H1 (cell line): ENCODE measurements at regions not wholly inside any gene's neighbourhood (a gene's known extent, or its start where the extent isn't known, plus 50 kb on each side); places are given as distances from the start of the nearest gene placed in this dataset.

Experiments used
- CTCF ChIA-PET: fragments of 300-600 bp; sonication (Branson Sonifier 250); formaldehyde crosslinking; loops from one replicate; lab custom pipeline; 2021; ENCODE audit not compliant: partially characterized antibody; lab: Charles Lee
- POLR2A ChIA-PET: fragments of 300-600 bp; sonication (Branson Sonifier 250); formaldehyde crosslinking; loops from one replicate; lab custom pipeline; 2021; ENCODE audit warnings: inconsistent platforms; ENCODE audit not compliant: partially characterized antibody; lab: Charles Lee
- DNase-seq, 2 experiments: peaks; one replicate each; pipeline versions ENCODE4 v3.0.0 to v3.0.0-alpha.2; 2010 to 2022; ENCODE audit warnings: low spot score in 2 of 2, low read depth in 1 of 2, mixed read lengths in 1 of 2
- FAIRE-seq: peaks from 2 replicates; lab custom pipeline; 2011; peaks lifted over from hg19 to GRCh38; lab: Jason Lieb, UNC
- H2AFZ ChIP-seq: 2 replicates; pipeline ENCODE4 v1.8.1; 2012; ENCODE audit warnings: low read length, inconsistent platforms
- H2AK5ac ChIP-seq: 2 replicates; pipeline ENCODE4 v1.6.1; 2013; ENCODE audit warnings: low read depth, low read length
- H2BK120ac ChIP-seq: replicated peaks from 2 replicates; pipeline ENCODE3; 2013; ENCODE audit warnings: low read depth, low read length, inconsistent platforms
- H2BK12ac ChIP-seq: 2 replicates; pipeline ENCODE4 v1.6.1; 2013; ENCODE audit warnings: low read depth, low read length
- H2BK15ac ChIP-seq: 2 replicates; pipeline ENCODE4 v1.6.1; 2013; ENCODE audit warnings: low read length
- H2BK20ac ChIP-seq: 2 replicates; pipeline ENCODE4 v1.6.1; 2013; ENCODE audit warnings: low read length
- H2BK5ac ChIP-seq: 2 replicates; pipeline ENCODE4 v1.6.1; 2013; ENCODE audit warnings: low read depth, low read length
- H3K14ac ChIP-seq: 2 replicates; pipeline ENCODE4 v1.6.1; 2013; ENCODE audit warnings: inconsistent platforms; ENCODE audit not compliant: insufficient read length
- H3K18ac ChIP-seq: 2 replicates; pipeline ENCODE4 v1.6.1; 2013; ENCODE audit warnings: low read length; ENCODE audit errors: extremely low read depth
- H3K23ac ChIP-seq: 2 replicates; pipeline ENCODE4 v1.6.1; 2013; ENCODE audit warnings: inconsistent platforms; ENCODE audit not compliant: insufficient read length
- H3K23me2 ChIP-seq: 2 replicates; pipeline ENCODE4 v1.6.1; 2013; ENCODE audit warnings: low read depth, low read length
- H3K27ac ChIP-seq: 2 replicates; pipeline ENCODE4 v1.6.1; 2011; ENCODE audit warnings: low read depth, low read length, inconsistent platforms
- H3K27me3 ChIP-seq, 4 experiments: replicated peaks in 1 of 4; 1 replicate in 1 of 4; 2 replicates in 3 of 4; pipeline versions ENCODE4 v1.6.1 to v1.8.1; 2011 to 2013; ENCODE audit warnings: low read length in 3 of 4, mild to moderate bottlenecking in 3 of 4, inconsistent platforms in 2 of 4, mixed read lengths in 2 of 4, moderate library complexity in 1 of 4; ENCODE audit not compliant: control insufficient read depth in 3 of 4, insufficient read depth in 3 of 4; ENCODE audit errors: extremely low read depth in 1 of 4
- H3K36me3 ChIP-seq, 4 experiments: 2 replicates each; pipeline versions ENCODE4 v1.6.1 to v1.8.1; 2011 to 2013; ENCODE audit warnings: mild to moderate bottlenecking in 4 of 4, low read length in 3 of 4, moderate library complexity in 2 of 4, control low read depth in 1 of 4, inconsistent platforms in 1 of 4; ENCODE audit not compliant: insufficient read depth in 4 of 4, control insufficient read depth in 2 of 4
- H3K4ac ChIP-seq: replicated peaks from 2 replicates; pipeline ENCODE3; 2013; ENCODE audit warnings: low read length, low read depth, mixed read lengths, inconsistent platforms; ENCODE audit not compliant: insufficient read length
- H3K4me1 ChIP-seq, 4 experiments: replicated peaks in 1 of 4; 1 replicate in 1 of 4; 2 replicates in 3 of 4; pipeline versions ENCODE4 v1.6.1 to v1.8.1; 2011 to 2013; ENCODE audit warnings: low read length in 3 of 4, inconsistent platforms in 2 of 4, mixed read lengths in 1 of 4; ENCODE audit not compliant: insufficient read depth in 4 of 4, control insufficient read depth in 3 of 4
- H3K4me2 ChIP-seq, 2 experiments: 2 replicates each; pipeline versions ENCODE4 v1.6.1 to v1.8.1; 2011 to 2013; ENCODE audit warnings: low read depth in 2 of 2, low read length in 2 of 2, control low read depth in 1 of 2, inconsistent platforms in 1 of 2, mild to moderate bottlenecking in 1 of 2; ENCODE audit not compliant: insufficient read depth in 1 of 2
- H3K4me3 ChIP-seq, 4 experiments: fragments of 200-600, 300-600 bp in 1 of 4; sonication (generic), shearing (Covaris generic), sonication (Bioruptor Twin) in 1 of 4; 2 replicates each; pipeline versions ENCODE4 v1.5.1 to v1.8.1; 2011 to 2016; ENCODE audit warnings: low read length in 4 of 4, low read depth in 3 of 4, control low read depth in 2 of 4, inconsistent platforms in 2 of 4, mild to moderate bottlenecking in 2 of 4, mixed read lengths in 1 of 4, moderate library complexity in 1 of 4; ENCODE audit not compliant: insufficient read depth in 2 of 4; ENCODE audit errors: extremely low read depth in 1 of 4
- H3K56ac ChIP-seq: replicated peaks from 2 replicates; pipeline ENCODE3; 2013; ENCODE audit warnings: low read depth, mild to moderate bottlenecking, mixed read lengths, low read length, inconsistent platforms; ENCODE audit not compliant: insufficient read length
- H3K79me1 ChIP-seq: 2 replicates; pipeline ENCODE4 v1.6.1; 2013; ENCODE audit warnings: low read depth, low read length, control low read depth
- H3K79me2 ChIP-seq, 2 experiments: 2 replicates each; pipeline versions ENCODE4 v1.6.1 to v1.8.1; 2012 to 2013; ENCODE audit warnings: low read length in 2 of 2, mild to moderate bottlenecking in 2 of 2, inconsistent platforms in 1 of 2; ENCODE audit not compliant: insufficient read depth in 2 of 2, control insufficient read depth in 1 of 2
- H3K9ac ChIP-seq, 4 experiments: replicated peaks in 1 of 4; 1 replicate in 1 of 4; 2 replicates in 3 of 4; pipeline versions ENCODE4 v1.6.1 to v1.8.1; 2011 to 2013; ENCODE audit warnings: low read depth in 3 of 4, low read length in 3 of 4, control low read depth in 2 of 4, mild to moderate bottlenecking in 2 of 4, moderate library complexity in 2 of 4, inconsistent platforms in 1 of 4; ENCODE audit errors: extremely low read depth in 1 of 4
- H3K9me3 ChIP-seq, 2 experiments: 2 replicates each; pipeline versions ENCODE4 v1.6.1 to v1.8.1; 2012 to 2013; ENCODE audit warnings: mild to moderate bottlenecking in 2 of 2, moderate library complexity in 2 of 2, control low read depth in 1 of 2, inconsistent platforms in 1 of 2, low read depth in 1 of 2, low read length in 1 of 2, mixed read lengths in 1 of 2; ENCODE audit not compliant: insufficient read depth in 2 of 2
- H4K20me1 ChIP-seq, 2 experiments: replicated peaks in 1 of 2; 2 replicates each; pipeline versions ENCODE3 to v1.8.1; 2011 to 2013; ENCODE audit warnings: inconsistent platforms in 2 of 2, low read length in 2 of 2, mild to moderate bottlenecking in 1 of 2; ENCODE audit not compliant: insufficient read depth in 2 of 2, control insufficient read depth in 1 of 2
- H4K5ac ChIP-seq: 2 replicates; pipeline ENCODE4 v1.6.1; 2013; ENCODE audit warnings: low read length, low read depth, mixed read lengths, inconsistent platforms; ENCODE audit not compliant: insufficient read length
- H4K8ac ChIP-seq: 2 replicates; pipeline ENCODE4 v1.8.0; 2013; ENCODE audit warnings: mild to moderate bottlenecking, moderate library complexity, low read length, inconsistent platforms; ENCODE audit not compliant: insufficient read depth; ENCODE audit errors: extremely low read depth
- H4K91ac ChIP-seq: replicated peaks from 2 replicates; pipeline ENCODE3; 2013; ENCODE audit warnings: low read length, mixed read lengths, inconsistent platforms; ENCODE audit not compliant: insufficient read length
- BCL11A ChIP-seq, 2 experiments: IDR thresholded peaks; one replicate each; pipeline ENCODE4 v1.6.1; 2011; ENCODE audit warnings: low read depth in 2 of 2, low read length in 2 of 2, mild to moderate bottlenecking in 2 of 2
- CBX8 ChIP-seq: fragments of 300-800, 300-1000 bp; sonication (generic); IDR thresholded peaks from 2 replicates; pipeline ENCODE4 v1.7.1; 2016; ENCODE audit warnings: low read depth, low read length, borderline replicate concordance
- CEBPB ChIP-seq: IDR thresholded peaks from 2 replicates; pipeline ENCODE4 v1.6.1; 2012; ENCODE audit warnings: low read depth, low read length
- CHD2 ChIP-seq: IDR thresholded peaks from 2 replicates; pipeline ENCODE4 v1.6.1; 2012; ENCODE audit warnings: low read length, improper control_type of control experiment
- FOSL1 ChIP-seq: IDR thresholded peaks from 2 replicates; pipeline ENCODE4 v1.6.1; 2011; ENCODE audit warnings: mild to moderate bottlenecking, low read depth, low read length, moderate library complexity; ENCODE audit not compliant: insufficient read depth
- GTF2F1 ChIP-seq: IDR thresholded peaks from 2 replicates; pipeline ENCODE4 v1.6.1; 2012; ENCODE audit warnings: low read depth, low read length, improper control_type of control experiment, borderline replicate concordance
- JUN ChIP-seq: IDR thresholded peaks from 2 replicates; pipeline ENCODE4 v1.6.1; 2011; ENCODE audit warnings: low read depth, mild to moderate bottlenecking, improper control_type of control experiment, low read length
- MAFK ChIP-seq: IDR thresholded peaks from 2 replicates; pipeline ENCODE4 v1.6.1; 2012; ENCODE audit warnings: low read depth, mild to moderate bottlenecking, improper control_type of control experiment, low read length
- PHF8 ChIP-seq: fragments of 200-600 bp; sonication (generic); conservative IDR thresholded peaks from 2 replicates; pipeline ENCODE4 v1.7.1; 2012; ENCODE audit warnings: low read depth, mild to moderate bottlenecking, inconsistent platforms, low read length, moderate library complexity
- POLR2A ChIP-seq, 2 experiments: IDR thresholded peaks; 1 replicate in 1 of 2; 2 replicates in 1 of 2; pipeline ENCODE4 v1.6.1; 2011; ENCODE audit warnings: low read depth in 2 of 2, low read length in 2 of 2, mild to moderate bottlenecking in 2 of 2; ENCODE audit errors: control extremely low read depth in 1 of 2
- POU5F1 ChIP-seq: IDR thresholded peaks from 2 replicates; pipeline ENCODE4 v1.6.1; 2011; ENCODE audit warnings: low read depth, mild to moderate bottlenecking, low read length, moderate library complexity
- RBBP5 ChIP-seq: IDR thresholded peaks from 2 replicates; pipeline ENCODE4 v1.7.1; 2012; ENCODE audit warnings: low read depth, mild to moderate bottlenecking, inconsistent platforms, low read length, moderate library complexity, borderline replicate concordance
- SRF ChIP-seq: IDR thresholded peaks from 2 replicates; pipeline ENCODE4 v1.6.1; 2011; ENCODE audit warnings: mild to moderate bottlenecking, low read depth, low read length, moderate library complexity
- TCF12 ChIP-seq: IDR thresholded peaks from 2 replicates; pipeline ENCODE4 v1.6.1; 2011; ENCODE audit warnings: low read depth, mild to moderate bottlenecking, low read length
- WGBS, 2 experiments: shearing (Covaris generic) in 1 of 2; methylation state at CpG; one replicate each; pipeline versions ENCODE4 v1.1.6 to v1.1.7; 2013 to 2015; ENCODE audit warnings: low lambda C conversion rate in 2 of 2, mixed read lengths in 2 of 2, inconsistent platforms in 1 of 2, low coverage in 1 of 2, missing lambda C conversion rate in 1 of 2; ENCODE audit not compliant: insufficient replicate concordance in 2 of 2, insufficient coverage in 1 of 2, insufficient read length in 1 of 2; ENCODE audit errors: extremely low coverage in 1 of 2, missing lambda C conversion rate in 1 of 2; 5-methylcytosine and 5-hydroxymethylcytosine counted together
- TF ChIP-seq, protein P1 (sequence below): IDR thresholded peaks from 2 replicates; pipeline ENCODE4 v1.6.1; 2012; ENCODE audit warnings: inconsistent platforms

DNA sequence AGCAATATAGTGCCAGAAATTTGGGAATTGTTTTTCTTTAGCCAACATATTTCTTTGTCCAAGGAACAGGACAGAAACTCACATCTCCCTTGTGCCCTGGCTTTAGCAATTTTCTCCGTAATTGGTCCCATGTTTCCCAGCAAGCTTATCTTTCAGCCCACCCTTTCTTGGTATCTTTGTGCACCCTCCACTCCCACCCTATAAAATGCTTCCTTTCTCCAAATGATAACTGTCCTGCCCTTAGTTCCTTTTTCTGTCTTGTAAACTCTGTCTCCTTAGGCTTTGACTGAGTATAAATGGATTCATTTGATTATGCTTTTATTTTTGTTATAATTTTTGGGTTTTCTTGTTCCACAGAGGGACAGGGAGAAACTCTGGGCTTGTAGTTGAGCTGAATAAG lies 442.8 kb downstream of the ATP23 start:
- Histone ChIP-seq H3K4ac (no peak overlapping the region), H3K4me3 (no peak overlapping the region), H3K56ac (no peak overlapping the region), H4K8ac (no peak overlapping the region), H2BK5ac (no peak overlapping the region), H3K18ac (no peak overlapping the region), H3K9me3 (no peaks in the 10 kb centered on the region; a peak in 1 of 4 replicates), H2AFZ (no peak overlapping the region), H2BK120ac (no peak overlapping the region), H3K27me3 (no peaks in the 10 kb centered on the region), H3K4me1 (peaks cover 0 to 3% (median 1%) of the 10 kb centered on the region in 4 experiments; a peak in 2 of 7 replicates), H3K79me1 (no peaks in the 10 kb centered on the region), H3K4me2 (no peak overlapping the region), H2BK20ac (no peak overlapping the region), H2AK5ac (no peak overlapping the region), H2BK15ac (no peak overlapping the region), H4K20me1 (no peaks in the 10 kb centered on the region), H3K27ac (no peak overlapping the region), H3K36me3 (no peaks in the 10 kb centered on the region), H4K91ac (no peak overlapping the region), H2BK12ac (no peak overlapping the region), H3K23ac (no peak overlapping the region), H3K9ac (no peak overlapping the region), H3K14ac (no peak overlapping the region), H3K23me2 (no peaks in the 10 kb centered on the region), H3K79me2 (no peaks in the 10 kb centered on the region), H4K5ac (no peak overlapping the region)
- ChIA-PET CTCF (interaction anchor here (1.1 to 1.5 kb wide), 2 partner anchors 59 to 178 kb away, joined by 3 read pairs; no protein-coding TSS in a partner anchor), POLR2A (no interaction called here)
- DNase-seq = no peak
- WGBS, 2 experiments = 100% methylated on average over 1 of the region's 1 CpG; no CpG with 5 or more reads in 1 of the 2 experiments
- no peak for FAIRE-seq
- TF ChIP-seq GTF2F1 = no peak
- no peak for TF ChIP-seq BCL11A (IDR thresholded peaks at IDR 0.05; ENCODE audit: low read depth in 2 of 2, low read length in 2 of 2)
- TF ChIP-seq TCF12 = no peak
- TF ChIP-seq FOSL1 = no peak
- no peak for TF ChIP-seq PHF8
- no peak for TF ChIP-seq MAFK
- no peak for TF ChIP-seq POLR2A (IDR thresholded peaks at IDR 0.05; ENCODE audit: control extremely low read depth in 1 of 2, low read depth in 2 of 2, low read length in 2 of 2)
- no peak for TF ChIP-seq JUN
- no peak for TF ChIP-seq SRF
- TF ChIP-seq CHD2 = no peak
- TF ChIP-seq, protein P1, sequence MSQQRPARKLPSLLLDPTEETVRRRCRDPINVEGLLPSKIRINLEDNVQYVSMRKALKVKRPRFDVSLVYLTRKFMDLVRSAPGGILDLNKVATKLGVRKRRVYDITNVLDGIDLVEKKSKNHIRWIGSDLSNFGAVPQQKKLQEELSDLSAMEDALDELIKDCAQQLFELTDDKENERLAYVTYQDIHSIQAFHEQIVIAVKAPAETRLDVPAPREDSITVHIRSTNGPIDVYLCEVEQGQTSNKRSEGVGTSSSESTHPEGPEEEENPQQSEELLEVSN = no peak
- no peak for TF ChIP-seq RBBP5
- TF ChIP-seq CEBPB = no peak
- TF ChIP-seq POU5F1 = no peak
- TF ChIP-seq CBX8 = no peak
